ENCODE measurements at regions not wholly inside any gene's neighbourhood (a gene's known extent, or its start where the extent isn't known, plus 50 kb on each side); places are given as distances from the start of the nearest gene placed in this dataset.

DNA sequence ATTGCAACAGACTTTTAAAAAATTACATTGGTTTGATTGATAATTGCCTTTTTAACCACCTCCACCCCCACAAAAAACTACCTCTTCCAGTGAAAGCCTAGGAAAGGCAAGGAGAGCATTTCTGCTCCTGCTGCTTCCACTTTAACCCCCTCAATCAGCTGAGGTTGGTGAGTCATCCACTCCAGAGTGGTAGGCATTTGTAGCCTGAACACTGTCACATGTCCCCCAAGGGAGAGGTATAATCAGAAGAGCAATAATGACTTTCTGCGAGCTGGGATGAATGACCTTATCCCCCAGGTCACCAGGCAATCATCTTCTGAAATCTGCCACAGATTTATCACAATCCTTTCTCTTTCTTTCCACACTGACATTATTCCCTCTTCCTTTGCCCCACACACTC is 126.6 kb upstream of the CAMK1G start:
- Mint-ChIP-seq H3K27me3 (ENCODE audit: low read depth) (peaks cover 21% of the 10 kb centered on the region), H3K27ac (ENCODE audit: unreplicated experiment) (no peak overlapping the region), H3K9me3 (ENCODE audit: low read depth) (peaks cover 11% of the 10 kb centered on the region), H3K4me3 (ENCODE audit: unreplicated experiment) (no peak overlapping the region), H3K4me1 (ENCODE audit: low read depth) (no peaks in the 10 kb centered on the region), H3K36me3 (ENCODE audit: low read depth) (no peaks in the 10 kb centered on the region)
- DNase-seq (ENCODE audit: low spot score): no peak
- TF ChIP-seq, protein P1, sequence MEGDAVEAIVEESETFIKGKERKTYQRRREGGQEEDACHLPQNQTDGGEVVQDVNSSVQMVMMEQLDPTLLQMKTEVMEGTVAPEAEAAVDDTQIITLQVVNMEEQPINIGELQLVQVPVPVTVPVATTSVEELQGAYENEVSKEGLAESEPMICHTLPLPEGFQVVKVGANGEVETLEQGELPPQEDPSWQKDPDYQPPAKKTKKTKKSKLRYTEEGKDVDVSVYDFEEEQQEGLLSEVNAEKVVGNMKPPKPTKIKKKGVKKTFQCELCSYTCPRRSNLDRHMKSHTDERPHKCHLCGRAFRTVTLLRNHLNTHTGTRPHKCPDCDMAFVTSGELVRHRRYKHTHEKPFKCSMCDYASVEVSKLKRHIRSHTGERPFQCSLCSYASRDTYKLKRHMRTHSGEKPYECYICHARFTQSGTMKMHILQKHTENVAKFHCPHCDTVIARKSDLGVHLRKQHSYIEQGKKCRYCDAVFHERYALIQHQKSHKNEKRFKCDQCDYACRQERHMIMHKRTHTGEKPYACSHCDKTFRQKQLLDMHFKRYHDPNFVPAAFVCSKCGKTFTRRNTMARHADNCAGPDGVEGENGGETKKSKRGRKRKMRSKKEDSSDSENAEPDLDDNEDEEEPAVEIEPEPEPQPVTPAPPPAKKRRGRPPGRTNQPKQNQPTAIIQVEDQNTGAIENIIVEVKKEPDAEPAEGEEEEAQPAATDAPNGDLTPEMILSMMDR (IDR thresholded peaks at IDR 0.05): no peak

DNA sequence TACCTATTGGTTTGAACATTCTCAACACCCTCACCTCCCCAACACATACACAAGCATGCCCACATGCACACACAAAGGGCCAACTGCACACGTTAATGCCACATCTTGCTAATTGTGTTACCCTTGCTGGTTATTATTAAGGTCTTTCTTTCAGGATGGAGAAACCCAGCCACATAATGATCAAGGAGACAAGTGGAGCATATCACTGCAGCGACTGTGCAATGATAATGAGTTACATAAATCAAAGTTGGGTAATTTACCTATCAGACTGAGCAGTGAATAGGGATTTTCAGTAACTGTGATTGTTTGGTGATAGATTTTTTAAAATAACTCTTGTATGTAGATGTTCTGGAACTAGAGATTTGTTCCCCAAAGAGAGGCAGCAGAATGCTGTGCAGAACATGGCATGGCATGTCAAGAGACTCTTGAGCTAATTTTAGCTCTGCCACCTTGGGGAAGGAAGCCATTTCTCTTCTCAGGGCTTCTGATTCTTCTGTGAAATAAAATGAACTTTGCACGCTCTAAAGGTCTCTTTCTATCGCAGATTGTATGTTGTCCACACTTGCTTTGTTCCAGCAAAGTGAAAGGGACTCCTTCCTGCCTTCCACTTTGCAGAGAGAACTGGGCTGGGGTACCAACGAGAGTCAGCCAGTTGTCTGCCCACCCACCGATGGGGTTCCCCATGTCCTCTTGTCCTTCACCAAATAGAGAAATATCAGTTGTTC is 126.0 kb upstream of the CAMK1G start:
- peaks cover 16% of the 10 kb centered on the region for H3K9me3 Mint-ChIP-seq (ENCODE audit: low read depth)
- H3K4me1 Mint-ChIP-seq (ENCODE audit: low read depth): no peaks in the 10 kb centered on the region
- H3K36me3 Mint-ChIP-seq (ENCODE audit: low read depth): no peaks in the 10 kb centered on the region
- H3K27ac Mint-ChIP-seq (ENCODE audit: unreplicated experiment): no peak overlapping the region
- peaks cover 21% of the 10 kb centered on the region for H3K27me3 Mint-ChIP-seq (ENCODE audit: low read depth)
- DNase-seq (ENCODE audit: low spot score): no peak
- H3K4me3 Mint-ChIP-seq (ENCODE audit: unreplicated experiment): no peak overlapping the region
- TF ChIP-seq, protein P1 (IDR thresholded peaks at IDR 0.05): no peak

DNA sequence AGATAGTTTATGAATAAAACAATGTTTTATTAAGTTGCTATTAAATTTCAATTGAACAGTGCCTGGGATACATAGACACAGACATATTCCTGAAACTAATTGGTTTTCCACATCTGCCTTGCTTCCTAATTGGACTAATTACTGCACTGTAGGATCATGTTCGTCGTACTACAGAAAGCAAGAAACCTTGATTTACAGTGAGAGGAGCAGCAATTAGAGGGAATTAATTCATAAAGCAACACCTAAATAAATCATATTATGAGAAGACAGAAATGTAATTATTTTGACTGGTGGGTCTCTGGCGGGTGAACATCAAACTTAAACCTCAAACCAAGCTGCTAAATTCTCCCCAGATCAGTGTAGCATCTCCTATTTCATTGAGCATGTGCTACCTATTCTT is 124.6 kb upstream of the CAMK1G start:
- TF ChIP-seq, protein P1 (IDR thresholded peaks at IDR 0.05): no peak
- peaks cover 19% of the 10 kb centered on the region for H3K9me3 Mint-ChIP-seq (ENCODE audit: low read depth)
- peaks cover 23% of the 10 kb centered on the region for H3K27me3 Mint-ChIP-seq (ENCODE audit: low read depth)
- H3K4me1 Mint-ChIP-seq (ENCODE audit: low read depth): no peaks in the 10 kb centered on the region
- no peak overlapping the region for H3K4me3 Mint-ChIP-seq (ENCODE audit: unreplicated experiment)
- no peak for DNase-seq (ENCODE audit: low spot score)
- H3K36me3 Mint-ChIP-seq (ENCODE audit: low read depth): no peaks in the 10 kb centered on the region
- no peak overlapping the region for H3K27ac Mint-ChIP-seq (ENCODE audit: unreplicated experiment)

DNA sequence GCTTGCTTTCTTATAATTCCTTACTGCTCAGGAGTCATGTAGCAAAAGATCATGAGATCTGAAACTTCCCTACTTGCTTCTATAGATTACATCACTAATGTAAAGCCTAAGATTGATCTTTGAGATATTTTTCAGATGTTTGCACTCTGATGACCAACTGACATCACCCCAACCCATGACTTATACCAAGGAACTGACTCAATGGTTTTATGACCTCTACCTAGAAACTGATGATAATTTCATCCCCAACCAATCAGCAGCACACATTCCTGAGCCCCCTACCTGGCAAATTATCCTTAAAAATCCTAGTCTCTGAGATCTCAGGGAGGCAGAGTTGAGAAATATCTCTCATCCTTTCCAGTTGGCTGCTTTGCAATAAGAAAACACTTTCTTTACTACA is 122.3 kb upstream of the CAMK1G start:
- TF ChIP-seq, protein P1 (IDR thresholded peaks at IDR 0.05): no peak
- Mint-ChIP-seq H3K27me3 (ENCODE audit: low read depth) (peaks cover 30% of the 10 kb centered on the region), H3K4me3 (ENCODE audit: unreplicated experiment) (no peak overlapping the region), H3K27ac (ENCODE audit: unreplicated experiment) (no peak overlapping the region), H3K9me3 (ENCODE audit: low read depth) (peaks cover 19% of the 10 kb centered on the region), H3K36me3 (ENCODE audit: low read depth) (no peaks in the 10 kb centered on the region), H3K4me1 (ENCODE audit: low read depth) (no peaks in the 10 kb centered on the region)
- DNase-seq (ENCODE audit: low spot score): no peak

DNA sequence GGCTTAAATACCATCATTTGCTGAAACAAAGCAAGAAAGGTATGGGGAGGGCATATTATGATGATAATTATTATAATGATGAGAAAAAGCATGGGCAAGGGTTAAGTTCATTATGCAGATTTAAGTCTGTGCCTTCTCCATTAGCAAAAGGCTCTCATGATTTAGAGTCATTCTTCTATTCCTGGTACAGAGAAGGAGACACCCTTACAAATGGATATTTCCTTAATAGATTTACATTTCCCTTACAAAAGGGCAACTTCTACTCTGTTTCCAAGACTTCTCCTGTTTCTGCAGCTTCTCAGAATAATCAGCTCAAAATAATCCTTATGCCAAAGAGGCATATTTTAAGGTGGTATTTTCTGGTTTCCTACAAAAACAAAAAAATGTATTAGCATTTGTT is 121.1 kb upstream of the CAMK1G start:
- no peaks in the 10 kb centered on the region for H3K36me3 Mint-ChIP-seq (ENCODE audit: low read depth)
- H3K4me3 Mint-ChIP-seq (ENCODE audit: unreplicated experiment): no peak overlapping the region
- TF ChIP-seq, protein P1 (IDR thresholded peaks at IDR 0.05): no peak
- DNase-seq (ENCODE audit: low spot score): no peak
- peaks cover 28% of the 10 kb centered on the region for H3K27me3 Mint-ChIP-seq (ENCODE audit: low read depth)
- H3K27ac Mint-ChIP-seq (ENCODE audit: unreplicated experiment): no peak overlapping the region
- H3K9me3 Mint-ChIP-seq (ENCODE audit: low read depth): peaks cover 19% of the 10 kb centered on the region
- no peaks in the 10 kb centered on the region for H3K4me1 Mint-ChIP-seq (ENCODE audit: low read depth)
